ENCODE measurements at regions not wholly inside any gene's neighbourhood (a gene's known extent, or its start where the extent isn't known, plus 50 kb on each side); places are given as distances from the start of the nearest gene placed in this dataset.
"Not testable (repeated sequence)": the region's sequence is repeated elsewhere in the genome, so short reads cannot be mapped to it uniquely, and the experiment has no call there.

DNA sequence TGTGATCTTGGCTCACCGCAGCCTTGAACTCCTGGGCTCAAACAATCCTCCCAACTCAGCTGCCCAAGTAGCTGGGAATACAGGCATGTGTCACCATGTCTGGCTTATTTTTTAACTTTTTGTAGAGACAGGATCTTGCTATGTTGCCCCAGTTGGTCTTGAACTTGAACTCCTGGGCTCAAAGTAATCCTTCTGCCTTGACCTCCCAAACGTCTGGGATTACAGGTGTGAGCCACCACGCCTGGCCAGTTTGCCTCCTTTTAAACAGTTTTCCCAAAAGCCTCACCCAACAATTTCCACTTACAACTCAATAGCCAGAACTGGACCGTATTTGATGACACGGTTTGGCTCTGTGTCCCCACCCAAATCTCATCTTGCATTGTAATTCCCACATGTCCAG is 85.4 kb upstream of the FOXN2 start:
- DNase-seq (ENCODE audit: low spot score): no peak
- TF ChIP-seq, protein P1, sequence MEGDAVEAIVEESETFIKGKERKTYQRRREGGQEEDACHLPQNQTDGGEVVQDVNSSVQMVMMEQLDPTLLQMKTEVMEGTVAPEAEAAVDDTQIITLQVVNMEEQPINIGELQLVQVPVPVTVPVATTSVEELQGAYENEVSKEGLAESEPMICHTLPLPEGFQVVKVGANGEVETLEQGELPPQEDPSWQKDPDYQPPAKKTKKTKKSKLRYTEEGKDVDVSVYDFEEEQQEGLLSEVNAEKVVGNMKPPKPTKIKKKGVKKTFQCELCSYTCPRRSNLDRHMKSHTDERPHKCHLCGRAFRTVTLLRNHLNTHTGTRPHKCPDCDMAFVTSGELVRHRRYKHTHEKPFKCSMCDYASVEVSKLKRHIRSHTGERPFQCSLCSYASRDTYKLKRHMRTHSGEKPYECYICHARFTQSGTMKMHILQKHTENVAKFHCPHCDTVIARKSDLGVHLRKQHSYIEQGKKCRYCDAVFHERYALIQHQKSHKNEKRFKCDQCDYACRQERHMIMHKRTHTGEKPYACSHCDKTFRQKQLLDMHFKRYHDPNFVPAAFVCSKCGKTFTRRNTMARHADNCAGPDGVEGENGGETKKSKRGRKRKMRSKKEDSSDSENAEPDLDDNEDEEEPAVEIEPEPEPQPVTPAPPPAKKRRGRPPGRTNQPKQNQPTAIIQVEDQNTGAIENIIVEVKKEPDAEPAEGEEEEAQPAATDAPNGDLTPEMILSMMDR (IDR thresholded peaks at IDR 0.05; ENCODE audit: extremely low read depth, missing control alignments): no peak

DNA sequence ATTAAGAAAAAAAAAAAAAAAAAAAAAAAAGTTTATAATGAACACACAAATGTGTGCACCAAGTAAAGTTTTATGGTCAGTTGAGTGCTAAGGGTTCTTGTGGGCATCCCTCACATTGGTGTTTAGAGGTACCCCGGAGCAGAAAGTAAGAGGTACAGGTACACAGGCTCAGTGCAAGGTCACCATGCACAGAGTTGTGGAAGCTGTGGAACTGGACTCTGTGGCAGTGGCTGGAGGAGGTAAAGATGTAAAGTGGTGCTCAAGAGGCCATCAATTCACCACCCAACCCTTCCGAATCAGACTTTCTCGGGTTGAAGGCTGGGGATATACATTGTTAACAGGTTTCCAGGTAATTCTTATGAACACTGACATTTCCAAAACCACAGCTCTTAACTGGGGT is 83.6 kb upstream of the FOXN2 start:
- TF ChIP-seq, protein P1 (IDR thresholded peaks at IDR 0.05; ENCODE audit: extremely low read depth, missing control alignments): no peak
- DNase-seq (ENCODE audit: low spot score): no peak

DNA sequence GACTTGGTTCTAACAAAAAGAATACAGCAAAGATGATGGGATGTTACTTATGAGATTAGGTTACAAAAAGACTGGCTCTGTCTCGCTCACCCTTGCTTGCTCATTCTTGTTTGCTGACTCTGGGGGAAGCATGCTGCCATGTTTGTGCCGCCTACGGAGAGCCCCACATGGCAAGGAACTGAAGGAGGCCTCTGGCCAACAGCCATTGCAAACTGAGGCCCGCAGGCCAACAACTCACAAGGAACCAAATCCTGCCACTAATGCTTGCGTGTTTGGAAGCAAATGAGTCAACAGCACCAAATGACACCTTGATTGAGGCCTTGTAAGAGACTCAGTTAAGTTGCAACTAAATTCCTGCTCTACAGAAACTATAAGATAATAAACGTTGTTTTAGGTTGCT is 82.1 kb upstream of the FOXN2 start:
- TF ChIP-seq, protein P1 (IDR thresholded peaks at IDR 0.05; ENCODE audit: extremely low read depth, missing control alignments): no peak
- no peak for DNase-seq (ENCODE audit: low spot score)

DNA sequence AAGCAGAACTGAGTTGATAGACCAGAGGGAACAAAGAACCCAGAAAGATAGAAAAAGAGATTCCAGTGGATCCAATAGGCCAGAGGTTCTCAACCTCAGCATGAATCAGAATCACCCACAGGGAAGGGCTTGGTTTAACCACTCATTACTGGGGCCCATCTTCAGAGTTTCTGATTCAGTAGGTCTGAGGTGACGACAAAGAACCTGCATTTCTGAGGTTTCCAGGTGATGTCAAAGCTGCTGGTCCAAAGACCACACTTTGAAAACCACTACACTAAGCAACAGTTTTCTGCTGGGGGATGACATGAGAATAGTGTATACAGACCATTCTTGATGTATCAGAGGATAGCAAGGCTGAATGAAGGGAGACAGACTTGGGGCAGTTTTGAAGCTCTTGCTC is 81.5 kb upstream of the FOXN2 start:
- TF ChIP-seq, protein P1 (IDR thresholded peaks at IDR 0.05; ENCODE audit: extremely low read depth, missing control alignments): no peak
- DNase-seq (ENCODE audit: low spot score): no peak

DNA sequence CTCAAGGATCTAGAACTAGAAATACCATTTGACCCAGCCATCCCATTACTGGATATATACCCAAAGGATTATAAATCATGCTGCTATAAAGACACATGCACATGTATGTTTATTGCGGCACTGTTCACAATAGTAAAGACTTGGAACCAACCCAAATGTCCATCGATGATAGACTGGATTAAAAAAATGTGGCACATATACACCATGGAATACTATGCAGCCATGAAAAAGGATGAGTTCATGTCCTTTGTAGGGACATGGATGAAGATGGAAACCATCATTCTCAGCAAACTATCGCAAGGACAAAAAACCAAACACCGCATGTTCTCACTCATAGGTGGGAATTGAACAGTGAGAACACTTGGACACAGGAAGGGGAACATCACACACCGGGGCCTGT is 80.7 kb upstream of the FOXN2 start:
- DNase-seq (ENCODE audit: low spot score): not testable (repeated sequence)

DNA sequence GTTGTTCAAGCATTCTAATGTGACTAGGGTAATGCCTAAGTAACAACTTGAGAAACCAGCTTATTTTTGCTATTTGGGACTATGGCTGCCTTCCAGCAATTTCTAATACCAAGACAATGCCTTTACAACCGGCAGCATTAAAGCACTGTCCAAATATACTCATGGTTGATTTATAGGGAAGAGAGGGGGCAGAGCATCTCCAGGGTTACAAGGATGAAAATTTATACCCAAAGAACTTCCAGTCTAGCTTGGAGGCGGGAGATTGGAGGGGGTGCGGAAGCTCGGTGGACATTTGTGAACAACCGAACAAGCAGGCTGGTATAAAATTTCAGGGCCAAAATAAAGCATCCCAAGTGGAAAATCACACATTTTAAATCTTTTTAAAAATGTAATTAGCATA is 79.4 kb upstream of the FOXN2 start:
- DNase-seq (ENCODE audit: low spot score): no peak
- TF ChIP-seq, protein P1 (IDR thresholded peaks at IDR 0.05; ENCODE audit: extremely low read depth, missing control alignments): no peak

DNA sequence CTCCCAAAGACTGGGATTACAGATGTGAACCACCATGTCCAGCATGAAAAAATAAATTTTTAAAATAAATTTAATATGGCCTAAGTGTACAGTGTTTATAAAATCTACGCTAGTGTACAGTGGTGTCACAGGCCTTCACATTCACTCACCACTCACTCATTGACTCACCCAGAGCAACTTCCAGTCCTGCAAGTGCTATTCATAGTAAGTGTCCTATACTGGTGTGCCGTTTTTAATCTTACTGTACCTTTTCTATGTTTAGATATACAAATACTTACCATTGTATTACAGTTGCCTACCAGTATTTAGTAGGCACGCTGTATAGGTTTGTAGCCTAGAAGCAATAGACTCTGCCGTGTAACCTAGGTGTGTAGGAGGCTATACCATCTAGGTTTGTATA is 76.1 kb upstream of the FOXN2 start:
- TF ChIP-seq, protein P1 (IDR thresholded peaks at IDR 0.05; ENCODE audit: extremely low read depth, missing control alignments): no peak
- no peak for DNase-seq (ENCODE audit: low spot score)

DNA sequence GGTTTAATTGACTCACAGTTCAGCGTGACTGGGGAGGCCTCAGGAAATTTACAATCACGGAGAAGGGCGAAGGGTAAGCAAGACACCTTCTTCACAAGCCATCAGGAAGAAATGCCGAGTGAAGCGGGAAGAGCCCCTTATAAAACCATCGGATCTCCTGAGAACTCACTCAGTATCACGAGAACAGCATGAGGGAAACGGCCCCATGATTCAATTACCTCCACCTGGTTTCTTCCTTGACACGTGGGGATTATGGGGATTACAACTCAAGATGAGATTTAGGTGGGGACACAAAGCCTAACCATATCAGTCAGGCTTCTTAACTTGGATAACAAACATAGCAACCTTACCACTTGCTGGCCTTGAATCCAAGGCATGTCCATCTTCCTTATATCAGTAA is 73.6 kb upstream of the FOXN2 start:
- DNase-seq (ENCODE audit: low spot score): no peak
- TF ChIP-seq, protein P1 (IDR thresholded peaks at IDR 0.05; ENCODE audit: extremely low read depth, missing control alignments): no peak
